SIG-M5 (cell line): ENCODE measurements at regions not wholly inside any gene's neighbourhood (a gene's known extent, or its start where the extent isn't known, plus 50 kb on each side); places are given as distances from the start of the nearest gene placed in this dataset.
"Not testable (repeated sequence)": the region's sequence is repeated elsewhere in the genome, so short reads cannot be mapped to it uniquely, and the experiment has no call there.

Experiments used
- DNase-seq: peaks from one replicate; lab custom pipeline; 2025; lab: John Stamatoyannopoulos, UW

- no peak for DNase-seq
Observed at GRCh38 chr5:89560696-89561095, 677.7 kb upstream of the MEF2C start.

GRCh38 chr5:89556215-89556913 is 673.4 kb upstream of the MEF2C start:
- no peak for DNase-seq

DNA sequence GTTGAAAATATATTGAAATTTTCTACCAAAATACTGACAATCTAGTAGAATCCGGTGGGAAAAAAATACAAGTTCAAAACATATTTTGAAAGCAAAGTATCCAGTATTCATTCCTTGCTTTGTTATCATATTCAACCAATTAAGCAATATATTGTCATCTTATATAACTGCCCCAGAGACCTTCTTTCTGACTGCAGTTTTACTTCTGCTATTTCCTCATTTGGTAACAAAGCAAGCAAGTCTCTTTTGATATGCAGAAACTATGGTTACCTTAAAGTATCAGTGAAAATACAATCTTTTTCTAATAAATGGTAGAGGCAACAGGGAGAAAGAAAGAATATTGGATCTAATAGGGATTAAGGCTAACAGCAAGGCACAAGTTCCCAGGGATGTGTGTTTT is 663.7 kb upstream of the MEF2C start:
- DNase-seq: no peak

DNA sequence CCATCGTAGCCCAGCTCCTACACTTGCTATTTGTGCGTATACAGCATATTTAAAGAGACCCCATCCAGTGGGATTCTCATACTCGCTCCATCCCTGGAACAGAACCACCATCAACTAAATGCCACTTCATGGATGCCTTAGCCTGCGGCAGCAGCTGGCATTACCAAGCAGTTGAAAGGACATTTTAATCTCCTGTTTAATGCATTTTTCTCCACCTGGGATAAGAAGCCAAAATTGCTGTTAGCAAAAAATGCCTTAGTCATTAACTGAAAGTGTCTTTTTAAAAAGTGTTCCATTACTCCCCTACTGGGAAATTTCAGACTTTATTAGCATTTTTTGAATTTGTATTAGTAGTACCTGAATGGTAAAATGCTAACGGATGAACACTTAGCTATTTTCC is 662.6 kb upstream of the MEF2C start:
- no peak for DNase-seq

DNA sequence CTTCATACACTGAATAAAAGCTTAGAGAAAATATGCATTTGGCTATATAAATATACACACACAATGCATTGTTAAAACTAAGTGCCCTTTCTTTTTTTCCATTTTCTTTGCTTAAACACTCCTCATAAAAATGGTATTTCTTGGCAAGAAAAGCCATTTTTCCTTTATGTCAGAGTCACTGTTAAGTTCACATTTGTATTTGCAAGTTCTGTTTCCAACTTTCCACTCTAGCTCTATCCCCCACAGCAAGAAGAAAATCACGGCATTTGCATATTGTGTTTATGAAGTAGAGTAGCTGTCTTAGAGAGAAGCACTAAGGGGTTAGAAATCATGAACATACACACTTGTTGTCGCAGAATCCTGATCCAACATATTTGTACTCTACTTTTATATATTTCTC is 662.1 kb upstream of the MEF2C start:
- DNase-seq: no peak

- no peak for DNase-seq
Observed at GRCh38 chr5:89542736-89543135, 659.8 kb upstream of the MEF2C start.

DNA sequence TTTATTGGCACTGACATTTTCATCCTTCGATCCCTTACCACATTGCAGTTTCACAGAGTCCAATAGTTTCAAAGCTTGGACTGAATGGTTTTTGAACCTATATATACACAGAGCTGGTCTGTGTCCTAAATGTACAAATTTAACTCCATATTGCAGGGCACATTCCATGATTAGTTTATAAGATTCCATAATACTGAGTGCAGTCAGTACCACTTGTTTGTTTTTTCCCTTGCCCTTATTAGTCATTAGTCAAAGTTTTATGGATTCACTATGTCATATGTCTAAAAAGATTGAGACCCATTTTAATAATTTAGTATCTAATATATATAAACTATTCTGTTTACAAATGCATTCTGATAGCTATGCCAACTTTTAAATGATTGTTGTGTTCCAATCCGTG is 654.8 kb upstream of the MEF2C start:
- no peak for DNase-seq

- DNase-seq: no peak
Observed at GRCh38 chr5:89536020-89536419, 653.0 kb upstream of the MEF2C start.

DNA sequence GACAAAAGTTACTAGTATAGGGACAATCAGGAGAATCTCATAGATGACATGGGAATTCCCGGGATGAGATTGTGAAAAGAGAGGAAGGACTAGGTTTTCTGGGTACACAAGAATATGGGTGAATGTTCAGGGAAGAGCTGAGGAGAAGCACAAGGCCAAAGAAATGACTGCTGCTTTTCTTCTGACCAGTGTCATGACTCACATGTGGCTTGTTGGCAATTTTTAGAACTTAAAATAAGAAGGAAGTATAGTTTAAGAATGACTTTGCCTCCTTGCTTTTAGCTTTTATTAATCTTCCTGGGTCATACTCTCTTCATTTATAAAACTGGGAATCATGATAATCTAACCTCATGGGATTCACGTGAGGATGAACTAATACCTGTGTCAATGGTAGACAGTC is 652.4 kb upstream of the MEF2C start:
- no peak for DNase-seq

- DNase-seq: no peak
Observed at GRCh38 chr5:89534331-89534730, 651.3 kb upstream of the MEF2C start.

- no peak for DNase-seq
Observed at GRCh38 chr5:89524785-89525184, 641.8 kb upstream of the MEF2C start.

GRCh38 chr5:89523867-89524266 is 640.9 kb upstream of the MEF2C start:
- DNase-seq: not testable (repeated sequence)

GRCh38 chr5:89520771-89521170 is 637.8 kb upstream of the MEF2C start:
- no peak for DNase-seq

DNA sequence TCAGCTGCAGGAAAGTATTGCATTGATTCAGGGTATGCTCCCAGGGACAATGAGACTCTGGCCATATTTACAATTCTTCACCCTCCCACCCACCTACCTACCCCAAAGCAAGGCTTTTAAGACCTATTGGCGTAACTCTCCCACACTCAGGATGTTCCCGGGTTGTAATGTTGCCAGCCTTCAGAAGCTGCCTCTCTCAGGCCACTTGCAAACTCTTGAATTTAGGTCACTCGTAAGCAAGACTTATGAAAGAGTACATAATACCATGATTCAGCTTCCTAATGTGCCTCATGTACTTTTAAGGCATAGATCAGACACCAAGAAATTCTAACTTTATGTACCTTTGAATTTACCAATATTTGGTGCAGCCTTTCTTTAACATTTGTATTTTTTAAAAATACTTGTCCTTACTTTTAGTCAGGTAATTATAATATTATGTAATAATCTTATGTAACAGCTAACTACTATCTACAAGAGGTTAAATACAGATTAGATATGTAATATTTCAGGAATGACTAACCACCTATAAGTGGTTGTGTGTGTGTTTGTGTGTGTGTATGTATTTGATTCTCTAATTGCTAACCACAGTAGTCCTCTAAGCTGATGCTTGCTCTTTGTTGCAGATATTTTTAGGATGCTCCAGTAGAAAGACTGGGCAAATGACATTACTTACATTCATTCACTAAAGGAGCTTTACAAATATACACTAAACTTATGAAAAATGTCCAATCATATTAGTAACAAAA is 630.5 kb upstream of the MEF2C start:
- no peak for DNase-seq

- no peak for DNase-seq
Observed at GRCh38 chr5:89504051-89504450, 621.1 kb upstream of the MEF2C start.

DNA sequence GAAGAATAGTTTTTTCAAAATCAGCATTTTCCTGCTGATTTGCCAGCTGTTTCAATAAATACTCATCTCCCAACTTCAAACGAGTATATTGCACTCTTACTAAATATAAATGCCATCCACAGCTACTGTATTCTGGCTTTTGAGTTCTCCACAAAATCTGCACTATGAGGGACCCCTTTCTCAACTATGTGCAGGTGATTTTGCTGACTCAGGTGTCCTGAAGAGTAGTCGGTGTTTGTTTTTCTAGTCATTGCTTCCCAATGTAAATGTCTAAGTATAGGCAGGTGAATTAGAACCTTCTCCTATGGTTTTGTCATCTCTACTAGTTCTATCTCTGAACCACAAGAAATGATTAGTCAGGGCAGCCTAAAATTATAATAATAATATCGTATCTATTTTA is 616.8 kb upstream of the MEF2C start:
- no peak for DNase-seq

DNA sequence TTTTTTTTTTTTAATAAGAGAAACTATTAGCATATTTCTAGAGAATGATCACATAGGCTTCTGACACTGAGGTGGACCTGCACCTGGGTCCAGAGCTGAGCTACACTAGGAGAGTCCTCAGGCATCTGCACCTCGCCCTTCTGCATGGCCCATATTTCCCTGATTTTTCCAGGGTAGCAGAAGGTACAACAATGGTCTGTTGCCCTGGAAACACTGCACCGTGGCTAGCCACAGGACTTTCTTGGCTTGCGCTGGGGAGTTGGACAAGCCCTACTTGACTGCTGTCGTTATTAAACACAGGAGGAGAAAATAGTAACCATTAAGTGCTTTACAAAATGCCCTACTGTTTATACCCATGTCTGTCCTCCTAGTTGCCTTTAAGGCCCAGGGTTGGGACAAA is 615.7 kb upstream of the MEF2C start:
- no peak for DNase-seq

DNA sequence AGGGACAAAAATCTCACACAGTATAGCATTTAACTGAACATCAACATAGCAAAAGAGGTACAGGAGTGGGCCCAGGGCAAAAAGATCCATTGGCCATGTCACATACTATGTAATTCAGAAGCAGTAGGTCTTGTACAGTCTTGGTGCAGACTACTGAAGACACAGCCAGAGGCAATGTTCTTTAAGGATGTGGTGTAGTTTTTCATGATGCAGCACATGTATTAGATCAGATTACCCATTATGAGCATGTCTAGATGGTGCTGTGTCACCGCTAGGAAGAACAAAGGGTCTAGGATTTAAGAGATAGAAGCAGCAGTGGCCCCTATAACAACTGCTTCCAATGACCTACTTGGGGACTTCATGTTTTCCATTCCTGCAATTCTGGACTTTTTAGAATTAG is 610.4 kb upstream of the MEF2C start:
- no peak for DNase-seq

GRCh38 chr5:89484962-89485361 is 602.0 kb upstream of the MEF2C start:
- no peak for DNase-seq

- no peak for DNase-seq
Observed at GRCh38 chr5:89480406-89481007, 597.5 kb upstream of the MEF2C start.

- DNase-seq: no peak
Observed at GRCh38 chr5:89478851-89479250, 595.9 kb upstream of the MEF2C start.

DNA sequence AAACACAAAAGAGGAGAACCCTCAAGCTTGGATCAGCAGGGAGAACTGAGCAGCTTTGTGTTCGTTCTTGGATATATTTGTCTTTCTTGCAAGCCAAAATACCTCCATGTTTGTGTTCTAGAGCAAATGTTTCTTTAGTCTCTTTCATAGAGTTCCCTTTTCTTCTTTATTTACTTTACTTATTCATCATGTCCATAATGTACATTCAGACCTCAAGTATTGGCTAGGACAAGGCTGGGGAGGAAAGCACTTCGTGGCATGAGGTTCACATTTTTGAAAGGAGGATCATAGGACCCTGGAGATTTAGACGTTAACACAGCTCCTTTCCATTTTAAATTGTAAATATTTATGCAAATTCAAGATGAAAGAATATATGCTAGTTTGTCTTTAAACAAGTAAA is 590.2 kb upstream of the MEF2C start:
- no peak for DNase-seq

DNA sequence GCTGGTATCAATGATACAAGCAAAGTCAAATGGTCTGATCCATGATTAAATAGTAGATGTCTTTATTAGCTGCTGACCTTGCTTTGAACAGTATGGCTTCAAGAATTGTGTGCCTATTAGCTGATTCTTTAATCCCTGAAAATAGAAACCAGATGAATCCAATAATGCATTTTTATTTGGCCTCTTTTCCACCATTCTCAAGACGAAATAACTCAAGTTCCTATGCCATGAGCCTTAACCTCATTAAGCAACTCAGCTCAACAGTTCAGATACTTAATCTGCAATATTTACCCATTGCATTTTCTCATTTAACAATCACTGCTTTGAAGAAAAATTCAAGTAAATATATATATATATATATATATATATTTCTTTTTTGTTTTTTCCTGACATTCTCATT is 588.6 kb upstream of the MEF2C start:
- no peak for DNase-seq
